ENCODE measurements at regions not wholly inside any gene's neighbourhood (a gene's known extent, or its start where the extent isn't known, plus 50 kb on each side); places are given as distances from the start of the nearest gene placed in this dataset.

- Histone ChIP-seq H3K27me3 (no peaks in the 10 kb centered on the region), H3K4me3 (no peak overlapping the region), H3K4me1 (no peaks in the 10 kb centered on the region), H3K36me3 (no peaks in the 10 kb centered on the region), H3K9me3 (peaks cover 0 to 16% (median 0%) of the 10 kb centered on the region in 12 donors), H3K27ac (no peak overlapping the region)
- intact Hi-C loops (cut with DNase I): no loop called here
- ATAC-seq (no peak), DNase-seq (no peak)
- TF ChIP-seq CTCF (IDR thresholded peaks at IDR 0.05) (no peak), POLR2A (IDR thresholded peaks at IDR 0.05) (no peak)
- WGBS, 4 donors: 66 to 77% (median 68%) methylated on average over 4 of the region's 4 CpGs
These were observed 473.6 kb downstream of the SI start for GRCh38 chr3:164604687-164605086.

- TF ChIP-seq CTCF (IDR thresholded peaks at IDR 0.05) (no peak), POLR2A (IDR thresholded peaks at IDR 0.05) (no peak)
- intact Hi-C loops (cut with DNase I): no loop called here
- no peak for DNase-seq
- H3K4me1 ChIP-seq: no peaks in the 10 kb centered on the region
- no peak overlapping the region for H3K4me3 ChIP-seq
- no peak for ATAC-seq
- no peaks in the 10 kb centered on the region for H3K36me3 ChIP-seq
- H3K27ac ChIP-seq: no peak overlapping the region
- 78 to 91% (median 88%) methylated on average over 2 of the region's 2 CpGs for WGBS, 4 donors
- no peaks in the 10 kb centered on the region for H3K27me3 ChIP-seq
- H3K9me3 ChIP-seq: no peaks in the 10 kb centered on the region
These were observed 500.6 kb downstream of the SI start for GRCh38 chr3:164577667-164578210.

GRCh38 chr3:164572436-164572835 lies 505.9 kb downstream of the SI start:
- TF ChIP-seq CTCF (IDR thresholded peaks at IDR 0.05) (no peak), POLR2A (IDR thresholded peaks at IDR 0.05) (no peak)
- no peak for DNase-seq

GRCh38 chr3:164550857-164551256 lies 527.4 kb downstream of the SI start:
- Histone ChIP-seq H3K27ac (no peak overlapping the region), H3K9me3 (no peaks in the 10 kb centered on the region), H3K27me3 (no peaks in the 10 kb centered on the region), H3K36me3 (no peaks in the 10 kb centered on the region), H3K4me1 (no peaks in the 10 kb centered on the region), H3K4me3 (no peak overlapping the region)
- intact Hi-C loops (cut with DNase I): no loop called here
- no peak for TF ChIP-seq POLR2A (IDR thresholded peaks at IDR 0.05)
- TF ChIP-seq CTCF (IDR thresholded peaks at IDR 0.05): no peak
- no peak for ATAC-seq
- DNase-seq: no peak

More at GRCh38 chr3:164572436-164572835, 505.9 kb downstream of the SI start:
- H3K27me3 ChIP-seq: no peaks in the 10 kb centered on the region
- no peaks in the 10 kb centered on the region for H3K36me3 ChIP-seq
- H3K27ac ChIP-seq: no peak overlapping the region
- H3K9me3 ChIP-seq: peaks cover 0 to 8% (median 0%) of the 10 kb centered on the region in 12 donors
- H3K4me3 ChIP-seq: no peak overlapping the region
- no peaks in the 10 kb centered on the region for H3K4me1 ChIP-seq
- intact Hi-C loops (cut with DNase I): no loop called here
- 77 to 86% (median 81%) methylated on average over 4 of the region's 4 CpGs for WGBS, 4 donors
- ATAC-seq: no peak

Measured in heart left ventricle (tissue), 16 donors.